Vagina (tissue), 2 donors: ENCODE measurements at regions not wholly inside any gene's neighbourhood (a gene's known extent, or its start where the extent isn't known, plus 50 kb on each side); places are given as distances from the start of the nearest gene placed in this dataset.

Experiments
- DNase-seq, 2 donors: peaks; one replicate each; pipeline ENCODE4 v3.0.0-alpha.2; 2017; ENCODE audit errors: extremely low spot score in 2 of 2
- H3K27ac ChIP-seq: fragments of 200-600 bp; sonication (generic); one replicate; pipeline ENCODE4 v1.5.1; 2019
- H3K27me3 ChIP-seq: fragments of 200-600 bp; sonication (generic); one replicate; pipeline ENCODE4 v1.5.1; 2019
- H3K36me3 ChIP-seq, 2 donors: fragments of 200-600 bp; sonication (generic); one replicate each; pipeline ENCODE4 v1.5.1; 2017 to 2019
- H3K4me1 ChIP-seq: fragments of 200-600 bp; sonication (generic); one replicate; pipeline ENCODE4 v1.5.1; 2019
- H3K4me3 ChIP-seq, 2 donors: fragments of 200-600 bp; sonication (generic); 1 replicate in 1 of 2; 2 replicates in 1 of 2; pipeline ENCODE4 v1.5.1; 2016 to 2019
- H3K9me3 ChIP-seq: fragments of 200-600 bp; sonication (generic); one replicate; pipeline ENCODE4 v1.5.1; 2019
- CTCF ChIP-seq, 3 experiments: fragments of 450-650 bp in 2 of 3; fragments of 200-600 bp in 1 of 3; sonication (generic) in 1 of 3; IDR thresholded peaks; one replicate each; pipeline ENCODE4 v1.5.1; 2017 to 2019; ENCODE audit warnings: antibody characterized with exemption in 3 of 3, mild to moderate bottlenecking in 2 of 3, moderate library complexity in 2 of 3
- POLR2A ChIP-seq, 2 donors: fragments of 450-650 bp; IDR thresholded peaks; one replicate each; pipeline ENCODE4 v1.6.1; 2017; ENCODE audit warnings: antibody characterized with exemption in 2 of 2, mild to moderate bottlenecking in 2 of 2, moderate library complexity in 2 of 2
- POLR2AphosphoS5 ChIP-seq, 2 donors: sonication (generic); formaldehyde crosslinking; IDR thresholded peaks; one replicate each; pipeline ENCODE4 v1.9.0; 2017; ENCODE audit warnings: antibody characterized with exemption in 2 of 2, mild to moderate bottlenecking in 2 of 2, low read depth in 1 of 2; ENCODE audit not compliant: insufficient read depth in 1 of 2
- intact Hi-C: fragments of 100-400 bp; cut with DNase I; formaldehyde crosslinking; loops from one replicate; pipeline ENCODE4 v1.15.1; 2023

GRCh38 chr5:85484982-85485574, 1100.4 kb upstream of the EDIL3 start:
- Histone ChIP-seq H3K36me3 (no peaks in the 10 kb centered on the region), H3K27me3 (no peaks in the 10 kb centered on the region), H3K4me1 (no peaks in the 10 kb centered on the region), H3K27ac (no peak overlapping the region), H3K4me3 (no peak overlapping the region), H3K9me3 (no peaks in the 10 kb centered on the region)
- TF ChIP-seq POLR2AphosphoS5 (IDR thresholded peaks at IDR 0.05; ENCODE audit: insufficient read depth in 1 of 2, low read depth in 1 of 2), result no peak
- TF ChIP-seq POLR2A (IDR thresholded peaks at IDR 0.05), result no peak
- no peak for TF ChIP-seq CTCF (IDR thresholded peaks at IDR 0.05)
- DNase-seq, result no peak
- intact Hi-C loops, result no loop called here

GRCh38 chr5:85488295-85488694, 1103.6 kb upstream of the EDIL3 start:
- DNase-seq, result no peak
- H3K27me3 ChIP-seq, result no peaks in the 10 kb centered on the region
- TF ChIP-seq CTCF (IDR thresholded peaks at IDR 0.05) (no peak), POLR2A (IDR thresholded peaks at IDR 0.05) (no peak), POLR2AphosphoS5 (IDR thresholded peaks at IDR 0.05; ENCODE audit: insufficient read depth in 1 of 2, low read depth in 1 of 2) (no peak)
- H3K9me3 ChIP-seq, result no peaks in the 10 kb centered on the region
- no peaks in the 10 kb centered on the region for H3K4me1 ChIP-seq
- H3K36me3 ChIP-seq, result no peaks in the 10 kb centered on the region
- intact Hi-C loops, result no loop called here
- H3K4me3 ChIP-seq, result no peak overlapping the region
- no peak overlapping the region for H3K27ac ChIP-seq

- intact Hi-C loops, result no loop called here
- Histone ChIP-seq H3K4me3 (no peak overlapping the region), H3K27me3 (no peaks in the 10 kb centered on the region), H3K27ac (no peak overlapping the region), H3K9me3 (no peaks in the 10 kb centered on the region), H3K36me3 (no peaks in the 10 kb centered on the region), H3K4me1 (no peaks in the 10 kb centered on the region)
- TF ChIP-seq POLR2AphosphoS5 (IDR thresholded peaks at IDR 0.05; ENCODE audit: insufficient read depth in 1 of 2, low read depth in 1 of 2) (no peak), CTCF (IDR thresholded peaks at IDR 0.05) (no peak), POLR2A (IDR thresholded peaks at IDR 0.05) (no peak)
- DNase-seq, result no peak
These were observed 1116.2 kb upstream of the EDIL3 start for GRCh38 chr5:85500869-85501268.

GRCh38 chr5:85512896-85513295, 1104.8 kb upstream of the COX7C start:
- no peaks in the 10 kb centered on the region for H3K36me3 ChIP-seq
- no peaks in the 10 kb centered on the region for H3K4me1 ChIP-seq
- intact Hi-C loops, result no loop called here
- H3K27me3 ChIP-seq, result no peaks in the 10 kb centered on the region
- no peak for DNase-seq
- no peak for TF ChIP-seq CTCF (IDR thresholded peaks at IDR 0.05)
- TF ChIP-seq POLR2A (IDR thresholded peaks at IDR 0.05), result no peak
- TF ChIP-seq POLR2AphosphoS5 (IDR thresholded peaks at IDR 0.05; ENCODE audit: insufficient read depth in 1 of 2, low read depth in 1 of 2), result no peak
- H3K9me3 ChIP-seq, result no peaks in the 10 kb centered on the region
- no peak overlapping the region for H3K27ac ChIP-seq
- no peak overlapping the region for H3K4me3 ChIP-seq

GRCh38 chr5:85515588-85515987, 1102.2 kb upstream of the COX7C start:
- no peaks in the 10 kb centered on the region for H3K9me3 ChIP-seq
- H3K36me3 ChIP-seq, result no peaks in the 10 kb centered on the region
- H3K27me3 ChIP-seq, result no peaks in the 10 kb centered on the region
- DNase-seq, result no peak
- H3K27ac ChIP-seq, result no peak overlapping the region
- H3K4me3 ChIP-seq, result no peak overlapping the region
- intact Hi-C loops, result no loop called here
- TF ChIP-seq POLR2AphosphoS5 (IDR thresholded peaks at IDR 0.05; ENCODE audit: insufficient read depth in 1 of 2, low read depth in 1 of 2) (no peak), CTCF (IDR thresholded peaks at IDR 0.05) (no peak), POLR2A (IDR thresholded peaks at IDR 0.05) (no peak)
- H3K4me1 ChIP-seq, result no peaks in the 10 kb centered on the region
